Smooth muscle cell (in vitro differentiated cells): ENCODE measurements at regions not wholly inside any gene's neighbourhood (a gene's known extent, or its start where the extent isn't known, plus 50 kb on each side); places are given as distances from the start of the nearest gene placed in this dataset.

Experiments used
- DNase-seq: peaks from one replicate; lab custom pipeline; 2025; ENCODE audit not compliant: unreplicated experiment; lab: John Stamatoyannopoulos, UW
- H2AFZ ChIP-seq: fragments of 200-600 bp; sonication (generic); 2 replicates; pipeline ENCODE4 v1.6.0; 2016; ENCODE audit warnings: antibody characterized with exemption, low read depth, mild to moderate bottlenecking
- H3F3A ChIP-seq: fragments of 200-600 bp; sonication (generic); 2 replicates; pipeline ENCODE4 v1.6.0; 2017; ENCODE audit warnings: antibody characterized with exemption, low read depth
- H3K27ac ChIP-seq: fragments of 200-600 bp; sonication (generic); 2 replicates; pipeline ENCODE4 v1.5.1; 2016; ENCODE audit warnings: low read depth, mild to moderate bottlenecking
- H3K27me3 ChIP-seq: fragments of 200-600 bp; sonication (generic); 2 replicates; pipeline ENCODE4 v1.6.1; 2016; ENCODE audit warnings: low read depth, mild to moderate bottlenecking
- H3K36me3 ChIP-seq: fragments of 200-600 bp; sonication (generic); 2 replicates; pipeline ENCODE4 v1.5.1; 2016; ENCODE audit warnings: low read depth
- H3K4me1 ChIP-seq: fragments of 200-600 bp; sonication (generic); 2 replicates; pipeline ENCODE4 v1.5.1; 2016; ENCODE audit warnings: low read depth
- H3K4me2 ChIP-seq: fragments of 200-600 bp; sonication (generic); 2 replicates; pipeline ENCODE4 v1.6.0; 2016; ENCODE audit warnings: mild to moderate bottlenecking
- H3K4me3 ChIP-seq: fragments of 200-600 bp; sonication (generic); 2 replicates; pipeline ENCODE4 v1.5.1; 2016; ENCODE audit warnings: mild to moderate bottlenecking
- H3K79me2 ChIP-seq: fragments of 200-600 bp; sonication (generic); 2 replicates; pipeline ENCODE4 v1.6.0; 2016; ENCODE audit warnings: low read depth, mild to moderate bottlenecking
- H3K9ac ChIP-seq: fragments of 200-600 bp; sonication (generic); 2 replicates; pipeline ENCODE4 v1.6.0; 2016; ENCODE audit warnings: low read depth
- H3K9me3 ChIP-seq: fragments of 200-600 bp; sonication (generic); replicated peaks from 2 replicates; pipeline ENCODE4 v1.5.1; 2016; ENCODE audit warnings: low read depth
- H4K20me1 ChIP-seq: fragments of 200-600 bp; sonication (generic); 2 replicates; pipeline ENCODE4 v1.6.0; 2016; ENCODE audit warnings: low read depth
- CTCF ChIP-seq: fragments of 200-600 bp; sonication (generic); IDR thresholded peaks from 2 replicates; pipeline ENCODE4 v1.5.1; 2017; ENCODE audit warnings: borderline replicate concordance, mild to moderate bottlenecking, antibody characterized with exemption; ENCODE audit not compliant: insufficient read depth, poor library complexity, severe bottlenecking
- WGBS: methylation state at CpG from one replicate; pipeline ENCODE4 v1.1.7; 2016; ENCODE audit warnings: low lambda C conversion rate; 5-methylcytosine and 5-hydroxymethylcytosine counted together

GRCh38 chr12:74321381-74321780 is 216.3 kb upstream of the ATXN7L3B start:
- no peak overlapping the region for H3K4me2 ChIP-seq
- H3K79me2 ChIP-seq, result no peaks in the 10 kb centered on the region
- H3K27me3 ChIP-seq, result no peaks in the 10 kb centered on the region
- no peak overlapping the region for H2AFZ ChIP-seq
- H3K4me1 ChIP-seq, result no peaks in the 10 kb centered on the region
- WGBS, result 90% methylated on average over 6 of the region's 6 CpGs
- H3K9me3 ChIP-seq, result no peaks in the 10 kb centered on the region
- no peak for DNase-seq
- H3K36me3 ChIP-seq, result no peaks in the 10 kb centered on the region
- no peak for TF ChIP-seq CTCF
- H3F3A ChIP-seq, result no peaks in the 10 kb centered on the region
- no peak overlapping the region for H3K4me3 ChIP-seq
- H4K20me1 ChIP-seq, result no peaks in the 10 kb centered on the region
- H3K9ac ChIP-seq, result no peak overlapping the region
- H3K27ac ChIP-seq, result no peak overlapping the region

- no peak for DNase-seq
- Histone ChIP-seq H3K36me3 (no peaks in the 10 kb centered on the region), H3K27me3 (no peaks in the 10 kb centered on the region), H3K27ac (no peak overlapping the region), H3K79me2 (no peaks in the 10 kb centered on the region), H2AFZ (no peak overlapping the region), H3K9ac (no peak overlapping the region), H3F3A (no peaks in the 10 kb centered on the region), H3K4me3 (no peak overlapping the region), H3K4me1 (no peaks in the 10 kb centered on the region), H3K4me2 (no peak overlapping the region), H4K20me1 (no peaks in the 10 kb centered on the region), H3K9me3 (no peaks in the 10 kb centered on the region)
- no peak for TF ChIP-seq CTCF
- 86% methylated on average over 2 of the region's 2 CpGs for WGBS
Observed at GRCh38 chr12:74322792-74323191, 214.8 kb upstream of the ATXN7L3B start.

- no peak overlapping the region for H2AFZ ChIP-seq
- no peak overlapping the region for H3K9ac ChIP-seq
- DNase-seq, result no peak
- H3K4me3 ChIP-seq, result no peak overlapping the region
- H3K27me3 ChIP-seq, result no peaks in the 10 kb centered on the region
- TF ChIP-seq CTCF, result no peak
- H3K36me3 ChIP-seq, result no peaks in the 10 kb centered on the region
- no peaks in the 10 kb centered on the region for H3K9me3 ChIP-seq
- H3F3A ChIP-seq, result no peaks in the 10 kb centered on the region
- 86% methylated on average over 2 of the region's 2 CpGs for WGBS
- H3K27ac ChIP-seq, result no peak overlapping the region
- no peaks in the 10 kb centered on the region for H3K79me2 ChIP-seq
- H3K4me1 ChIP-seq, result no peaks in the 10 kb centered on the region
- H3K4me2 ChIP-seq, result no peak overlapping the region
- no peaks in the 10 kb centered on the region for H4K20me1 ChIP-seq
Observed at GRCh38 chr12:74328623-74329022, 209.0 kb upstream of the ATXN7L3B start.

- Histone ChIP-seq H3K36me3 (no peaks in the 10 kb centered on the region), H3K27ac (no peak overlapping the region), H3K9me3 (no peaks in the 10 kb centered on the region), H3F3A (no peaks in the 10 kb centered on the region), H3K79me2 (no peaks in the 10 kb centered on the region), H3K4me3 (no peak overlapping the region), H3K4me2 (no peak overlapping the region), H3K9ac (no peak overlapping the region), H3K27me3 (no peaks in the 10 kb centered on the region), H3K4me1 (no peaks in the 10 kb centered on the region), H2AFZ (no peak overlapping the region), H4K20me1 (no peaks in the 10 kb centered on the region)
- no peak for TF ChIP-seq CTCF
- no peak for DNase-seq
Observed at GRCh38 chr12:74334780-74335179, 202.9 kb upstream of the ATXN7L3B start.
